Fibroblast of lung (primary cell): ENCODE measurements at regions not wholly inside any gene's neighbourhood (a gene's known extent, or its start where the extent isn't known, plus 50 kb on each side); places are given as distances from the start of the nearest gene placed in this dataset.

ENCODE experiments used
- CTCF ChIP-seq, 2 donors: IDR thresholded peaks in 1 of 2; conservative IDR thresholded peaks in 1 of 2; 1 replicate in 1 of 2; 2 replicates in 1 of 2; pipeline ENCODE4 v1.5.1; 2011 to 2012; ENCODE audit warnings: low read length in 2 of 2, control low read depth in 1 of 2, inconsistent platforms in 1 of 2, low read depth in 1 of 2, mild to moderate bottlenecking in 1 of 2
- EZH2 ChIP-seq: IDR thresholded peaks from 2 replicates; pipeline ENCODE4 v1.5.1; 2012; ENCODE audit warnings: low read length, control low read depth, mild to moderate bottlenecking; ENCODE audit errors: missing control alignments

- TF ChIP-seq CTCF (conservative IDR thresholded peaks at IDR 0.05 in 1 of 2, IDR thresholded peaks at IDR 0.05 in 1 of 2; ENCODE audit: low read depth in 1 of 2, low read length in 2 of 2) (no peak), EZH2 (no peak)
These were observed 1175.3 kb upstream of the GJE1 start for GRCh38 chr6:140957386-140957785.
